Fibroblast of the aortic adventitia (primary cell): ENCODE measurements at regions not wholly inside any gene's neighbourhood (a gene's known extent, or its start where the extent isn't known, plus 50 kb on each side); places are given as distances from the start of the nearest gene placed in this dataset.

ENCODE experiments used
- DNase-seq: peaks from one replicate; pipeline ENCODE4 v3.0.0-alpha.2; 2010; ENCODE audit warnings: low read depth
- H3K4me3 ChIP-seq: 2 replicates; pipeline ENCODE4 v1.5.1; 2011; ENCODE audit warnings: low read depth, mild to moderate bottlenecking, control low read depth, low read length, moderate library complexity
- CTCF ChIP-seq: IDR thresholded peaks from 2 replicates; pipeline ENCODE4 v1.5.1; 2011; ENCODE audit warnings: mild to moderate bottlenecking, low read length, control low read depth, inconsistent platforms; ENCODE audit not compliant: insufficient read depth
- small RNA-seq: library from RNA; depleted of rRNA; stranded (forward); fragments of <200 nt; gene quantifications from one replicate; pipeline ENCODE3, GENCODE V24; 2012

GRCh38 chr11:121696177-121696871 is 243.6 kb upstream of the SORL1-AS1 start:
- TF ChIP-seq CTCF = no peak
- peak; percentile 27 for DNase-seq
- H3K4me3 ChIP-seq = no peak overlapping the region

GRCh38 chr11:121692236-121692635 is 239.5 kb upstream of the SORL1-AS1 start:
- no peak for DNase-seq
- no peak overlapping the region for H3K4me3 ChIP-seq

GRCh38 chr11:121688860-121689614 is 236.3 kb upstream of the SORL1-AS1 start:
- DNase-seq = no peak
- TF ChIP-seq CTCF = no peak
- no peak overlapping the region for H3K4me3 ChIP-seq

More at GRCh38 chr11:121692236-121692635, 239.5 kb upstream of the SORL1-AS1 start:
- TF ChIP-seq CTCF = no peak

GRCh38 chr11:121688055-121688491 is 235.3 kb upstream of the SORL1-AS1 start:
- DNase-seq = peak; percentile 31
- no peak for TF ChIP-seq CTCF
- no peak overlapping the region for H3K4me3 ChIP-seq

GRCh38 chr11:121683791-121684190 is 231.0 kb upstream of the SORL1-AS1 start:
- DNase-seq = no peak
- no peak for TF ChIP-seq CTCF
- H3K4me3 ChIP-seq = no peak overlapping the region

Small RNA genes lying in the stretch of these regions (small RNA-seq; reads per million reads assigned to genes)
- 0.76 reads per million, percentile 17 among the genes with 10 or more reads in this experiment for gene RNU6-256P
